ENCODE measurements at regions not wholly inside any gene's neighbourhood (a gene's known extent, or its start where the extent isn't known, plus 50 kb on each side); places are given as distances from the start of the nearest gene placed in this dataset.

- no peak for DNase-seq
- Histone ChIP-seq H3K4me1 (ENCODE audit: control insufficient read depth in 3 of 3, insufficient read depth in 2 of 3, low read depth in 1 of 3, low read length in 2 of 3) (no peaks in the 10 kb centered on the region), H3K27ac (ENCODE audit: low read depth in 1 of 3, low read length in 2 of 3) (no peak overlapping the region), H3K4me3 (ENCODE audit: low read depth in 1 of 3, low read length in 3 of 3) (no peak overlapping the region), H3K9me3 (ENCODE audit: control insufficient read depth in 2 of 2, insufficient read depth in 1 of 2, low read depth in 1 of 2, low read length in 1 of 2) (no peaks in the 10 kb centered on the region), H3K27me3 (ENCODE audit: control insufficient read depth in 3 of 3, insufficient read depth in 3 of 3, low read length in 3 of 3) (no peaks in the 10 kb centered on the region), H3K36me3 (ENCODE audit: control insufficient read depth in 3 of 3, insufficient read depth in 2 of 3, low read depth in 1 of 3, low read length in 3 of 3) (no peaks in the 10 kb centered on the region)
- 95 to 96% (median 96%) methylated on average over 2 of the region's 2 CpGs for WGBS, 3 donors
- FAIRE-seq, result no peak
These were observed 85.8 kb upstream of the CACNA2D3 start for GRCh38 chr3:54036543-54036942.

GRCh38 chr3:54034971-54035370 is 87.4 kb upstream of the CACNA2D3 start:
- Histone ChIP-seq H3K36me3 (ENCODE audit: control insufficient read depth in 3 of 3, insufficient read depth in 2 of 3, low read depth in 1 of 3, low read length in 3 of 3) (no peaks in the 10 kb centered on the region), H3K9me3 (ENCODE audit: control insufficient read depth in 2 of 2, insufficient read depth in 1 of 2, low read depth in 1 of 2, low read length in 1 of 2) (no peaks in the 10 kb centered on the region), H3K27me3 (ENCODE audit: control insufficient read depth in 3 of 3, insufficient read depth in 3 of 3, low read length in 3 of 3) (no peaks in the 10 kb centered on the region), H3K27ac (ENCODE audit: low read depth in 1 of 3, low read length in 2 of 3) (no peak overlapping the region), H3K4me1 (ENCODE audit: control insufficient read depth in 3 of 3, insufficient read depth in 2 of 3, low read depth in 1 of 3, low read length in 2 of 3) (no peaks in the 10 kb centered on the region), H3K4me3 (ENCODE audit: low read depth in 1 of 3, low read length in 3 of 3) (no peak overlapping the region)
- 78 to 87% (median 84%) methylated on average over 4 of the region's 4 CpGs for WGBS, 3 donors
- FAIRE-seq (no peak), DNase-seq (no peak)

DNA sequence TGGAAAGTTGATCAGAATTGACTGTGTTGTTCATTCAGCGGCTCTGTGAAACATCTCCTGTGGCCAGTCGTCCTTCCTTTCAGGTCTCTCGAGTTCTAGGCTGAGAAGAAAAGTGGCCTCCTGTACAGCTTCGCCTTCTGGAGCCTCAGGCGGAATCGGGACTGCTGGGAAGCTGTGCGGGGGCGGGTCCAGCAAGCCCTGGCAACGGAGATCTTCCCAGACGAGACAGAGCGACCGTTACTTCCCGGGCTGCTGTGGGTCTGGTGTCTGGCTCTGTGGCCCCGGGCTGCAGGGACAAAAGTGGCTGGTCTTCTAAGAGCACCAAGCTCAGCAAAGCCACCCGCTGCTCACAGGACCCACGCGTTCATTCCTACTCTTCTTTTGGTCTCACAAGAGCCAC is 88.6 kb upstream of the CACNA2D3 start:
- WGBS, 3 donors, result 80 to 84% (median 82%) methylated on average over 17 of the region's 17 CpGs
- DNase-seq (no peak), FAIRE-seq (no peak)
- H3K36me3 ChIP-seq (ENCODE audit: control insufficient read depth in 3 of 3, insufficient read depth in 2 of 3, low read depth in 1 of 3, low read length in 3 of 3), result no peaks in the 10 kb centered on the region
- no peak overlapping the region for H3K4me3 ChIP-seq (ENCODE audit: low read depth in 1 of 3, low read length in 3 of 3)
- no peaks in the 10 kb centered on the region for H3K9me3 ChIP-seq (ENCODE audit: control insufficient read depth in 2 of 2, insufficient read depth in 1 of 2, low read depth in 1 of 2, low read length in 1 of 2)
- H3K4me1 ChIP-seq (ENCODE audit: control insufficient read depth in 3 of 3, insufficient read depth in 2 of 3, low read depth in 1 of 3, low read length in 2 of 3), result no peaks in the 10 kb centered on the region
- no peaks in the 10 kb centered on the region for H3K27me3 ChIP-seq (ENCODE audit: control insufficient read depth in 3 of 3, insufficient read depth in 3 of 3, low read length in 3 of 3)
- H3K27ac ChIP-seq (ENCODE audit: low read depth in 1 of 3, low read length in 2 of 3), result no peak overlapping the region

GRCh38 chr3:54032598-54032997 is 89.8 kb upstream of the CACNA2D3 start:
- FAIRE-seq, result no peak
- H3K36me3 ChIP-seq (ENCODE audit: control insufficient read depth in 3 of 3, insufficient read depth in 2 of 3, low read depth in 1 of 3, low read length in 3 of 3), result no peaks in the 10 kb centered on the region
- 82 to 88% (median 82%) methylated on average over 5 of the region's 5 CpGs for WGBS, 3 donors
- H3K27ac ChIP-seq (ENCODE audit: low read depth in 1 of 3, low read length in 2 of 3), result no peak overlapping the region
- no peaks in the 10 kb centered on the region for H3K27me3 ChIP-seq (ENCODE audit: control insufficient read depth in 3 of 3, insufficient read depth in 3 of 3, low read length in 3 of 3)
- no peak for DNase-seq
- no peak overlapping the region for H3K4me3 ChIP-seq (ENCODE audit: low read depth in 1 of 3, low read length in 3 of 3)
- no peaks in the 10 kb centered on the region for H3K4me1 ChIP-seq (ENCODE audit: control insufficient read depth in 3 of 3, insufficient read depth in 2 of 3, low read depth in 1 of 3, low read length in 2 of 3)
- no peaks in the 10 kb centered on the region for H3K9me3 ChIP-seq (ENCODE audit: control insufficient read depth in 2 of 2, insufficient read depth in 1 of 2, low read depth in 1 of 2, low read length in 1 of 2)

DNA sequence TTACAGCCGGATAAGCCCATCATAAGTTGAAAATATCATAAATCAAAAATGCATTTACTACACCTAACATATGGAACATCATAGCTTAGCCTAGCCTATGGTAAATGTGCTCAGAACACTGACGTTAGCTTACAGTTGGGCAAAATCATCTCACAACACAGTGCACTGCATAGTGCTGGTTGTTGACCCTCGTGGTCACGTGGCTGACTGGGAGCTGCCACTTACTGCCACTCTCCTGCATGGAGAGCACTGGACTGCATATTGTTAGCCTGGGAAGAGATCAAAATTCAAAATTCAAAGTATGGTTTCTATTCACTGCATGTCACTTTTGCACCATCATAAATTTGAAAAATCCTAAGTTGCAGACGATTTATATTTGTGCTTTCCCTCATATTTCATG is 94.0 kb upstream of the CACNA2D3 start:
- FAIRE-seq (no peak), DNase-seq (no peak)
- Histone ChIP-seq H3K36me3 (ENCODE audit: control insufficient read depth in 3 of 3, insufficient read depth in 2 of 3, low read depth in 1 of 3, low read length in 3 of 3) (no peaks in the 10 kb centered on the region), H3K4me3 (ENCODE audit: low read depth in 1 of 3, low read length in 3 of 3) (no peak overlapping the region), H3K27me3 (ENCODE audit: control insufficient read depth in 3 of 3, insufficient read depth in 3 of 3, low read length in 3 of 3) (no peaks in the 10 kb centered on the region), H3K9me3 (ENCODE audit: control insufficient read depth in 2 of 2, insufficient read depth in 1 of 2, low read depth in 1 of 2, low read length in 1 of 2) (no peaks in the 10 kb centered on the region), H3K4me1 (ENCODE audit: control insufficient read depth in 3 of 3, insufficient read depth in 2 of 3, low read depth in 1 of 3, low read length in 2 of 3) (no peaks in the 10 kb centered on the region), H3K27ac (ENCODE audit: low read depth in 1 of 3, low read length in 2 of 3) (no peak overlapping the region)
- 77 to 87% (median 80%) methylated on average over 5 of the region's 5 CpGs for WGBS, 3 donors

- H3K27me3 ChIP-seq (ENCODE audit: control insufficient read depth in 3 of 3, insufficient read depth in 3 of 3, low read length in 3 of 3), result no peaks in the 10 kb centered on the region
- no peak overlapping the region for H3K27ac ChIP-seq (ENCODE audit: low read depth in 1 of 3, low read length in 2 of 3)
- 44 to 52% (median 49%) methylated on average over 2 of the region's 2 CpGs for WGBS, 3 donors
- no peak for FAIRE-seq
- no peak for DNase-seq
- H3K4me1 ChIP-seq (ENCODE audit: control insufficient read depth in 3 of 3, insufficient read depth in 2 of 3, low read depth in 1 of 3, low read length in 2 of 3), result no peaks in the 10 kb centered on the region
- no peaks in the 10 kb centered on the region for H3K36me3 ChIP-seq (ENCODE audit: control insufficient read depth in 3 of 3, insufficient read depth in 2 of 3, low read depth in 1 of 3, low read length in 3 of 3)
- no peaks in the 10 kb centered on the region for H3K9me3 ChIP-seq (ENCODE audit: control insufficient read depth in 2 of 2, insufficient read depth in 1 of 2, low read depth in 1 of 2, low read length in 1 of 2)
- H3K4me3 ChIP-seq (ENCODE audit: low read depth in 1 of 3, low read length in 3 of 3), result no peak overlapping the region
These were observed 95.8 kb upstream of the CACNA2D3 start for GRCh38 chr3:54026543-54026942.

GRCh38 chr3:54021071-54021470 is 101.3 kb upstream of the CACNA2D3 start:
- DNase-seq (no peak), FAIRE-seq (no peak)
- Histone ChIP-seq H3K4me3 (ENCODE audit: low read depth in 1 of 3, low read length in 3 of 3) (no peak overlapping the region), H3K36me3 (ENCODE audit: control insufficient read depth in 3 of 3, insufficient read depth in 2 of 3, low read depth in 1 of 3, low read length in 3 of 3) (no peaks in the 10 kb centered on the region), H3K9me3 (ENCODE audit: control insufficient read depth in 2 of 2, insufficient read depth in 1 of 2, low read depth in 1 of 2, low read length in 1 of 2) (peaks cover 0 to 9% of the 10 kb centered on the region in 2 donors), H3K4me1 (ENCODE audit: control insufficient read depth in 3 of 3, insufficient read depth in 2 of 3, low read depth in 1 of 3, low read length in 2 of 3) (no peaks in the 10 kb centered on the region), H3K27ac (ENCODE audit: low read depth in 1 of 3, low read length in 2 of 3) (no peak overlapping the region), H3K27me3 (ENCODE audit: control insufficient read depth in 3 of 3, insufficient read depth in 3 of 3, low read length in 3 of 3) (no peaks in the 10 kb centered on the region)
- 59 to 81% (median 68%) methylated on average over 3 of the region's 3 CpGs for WGBS, 3 donors

DNA sequence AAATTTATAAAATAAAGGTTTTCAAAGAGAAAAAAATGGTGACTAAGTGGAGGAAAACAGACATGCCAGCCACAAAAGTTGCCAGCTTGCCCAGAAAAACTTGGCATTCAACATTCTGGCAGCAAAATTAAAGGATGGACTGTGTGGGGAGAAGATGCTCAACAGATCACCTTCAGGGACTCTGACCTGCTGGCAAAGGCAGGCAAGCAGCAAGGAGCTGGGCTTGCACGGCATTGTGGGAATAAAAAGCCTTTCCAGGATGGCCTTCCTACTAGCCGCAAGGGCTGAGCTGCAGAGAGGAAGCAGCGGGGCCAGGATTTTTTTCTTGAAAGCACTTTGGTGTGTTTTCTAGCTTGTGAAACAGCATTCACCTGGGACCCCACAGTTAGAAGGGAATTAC is 101.9 kb upstream of the CACNA2D3 start:
- peaks cover 0 to 9% of the 10 kb centered on the region in 2 donors for H3K9me3 ChIP-seq (ENCODE audit: control insufficient read depth in 2 of 2, insufficient read depth in 1 of 2, low read depth in 1 of 2, low read length in 1 of 2)
- 81 to 90% (median 87%) methylated on average over 3 of the region's 3 CpGs for WGBS, 3 donors
- no peak for FAIRE-seq

GRCh38 chr3:54014067-54014466 is 108.3 kb upstream of the CACNA2D3 start:
- Histone ChIP-seq H3K36me3 (ENCODE audit: control insufficient read depth in 3 of 3, insufficient read depth in 2 of 3, low read depth in 1 of 3, low read length in 3 of 3) (no peaks in the 10 kb centered on the region), H3K27ac (ENCODE audit: low read depth in 1 of 3, low read length in 2 of 3) (no peak overlapping the region), H3K27me3 (ENCODE audit: control insufficient read depth in 3 of 3, insufficient read depth in 3 of 3, low read length in 3 of 3) (no peaks in the 10 kb centered on the region), H3K9me3 (ENCODE audit: control insufficient read depth in 2 of 2, insufficient read depth in 1 of 2, low read depth in 1 of 2, low read length in 1 of 2) (peaks cover 0 to 9% of the 10 kb centered on the region in 2 donors), H3K4me3 (ENCODE audit: low read depth in 1 of 3, low read length in 3 of 3) (no peak overlapping the region), H3K4me1 (ENCODE audit: control insufficient read depth in 3 of 3, insufficient read depth in 2 of 3, low read depth in 1 of 3, low read length in 2 of 3) (no peaks in the 10 kb centered on the region)
- DNase-seq, result no peak
- FAIRE-seq, result no peak
- 48 to 53% (median 49%) methylated on average over 3 of the region's 3 CpGs for WGBS, 3 donors

More for the DNA sequence above, 101.9 kb upstream of the CACNA2D3 start:
- H3K36me3 ChIP-seq (ENCODE audit: control insufficient read depth in 3 of 3, insufficient read depth in 2 of 3, low read depth in 1 of 3, low read length in 3 of 3), result no peaks in the 10 kb centered on the region
- H3K27ac ChIP-seq (ENCODE audit: low read depth in 1 of 3, low read length in 2 of 3), result no peak overlapping the region
- no peaks in the 10 kb centered on the region for H3K27me3 ChIP-seq (ENCODE audit: control insufficient read depth in 3 of 3, insufficient read depth in 3 of 3, low read length in 3 of 3)
- no peaks in the 10 kb centered on the region for H3K4me1 ChIP-seq (ENCODE audit: control insufficient read depth in 3 of 3, insufficient read depth in 2 of 3, low read depth in 1 of 3, low read length in 2 of 3)
- no peak overlapping the region for H3K4me3 ChIP-seq (ENCODE audit: low read depth in 1 of 3, low read length in 3 of 3)
- no peak for DNase-seq

Data from small intestine (tissue), 7 donors.